H1 (cell line): ENCODE measurements at regions not wholly inside any gene's neighbourhood (a gene's known extent, or its start where the extent isn't known, plus 50 kb on each side); places are given as distances from the start of the nearest gene placed in this dataset.

ENCODE experiments used
- EP300 ChIP-seq, 2 experiments: IDR thresholded peaks; 1 replicate in 1 of 2; 2 replicates in 1 of 2; pipeline ENCODE4 v1.6.1; 2011 to 2012; ENCODE audit warnings: low read depth in 2 of 2, low read length in 2 of 2, mild to moderate bottlenecking in 2 of 2, borderline replicate concordance in 1 of 2, inconsistent platforms in 1 of 2, moderate library complexity in 1 of 2
- SUZ12 ChIP-seq: fragments of 200-600 bp; sonication (generic); IDR thresholded peaks from 2 replicates; pipeline ENCODE4 v1.6.1; 2012; ENCODE audit warnings: mild to moderate bottlenecking, inconsistent platforms, low read length, moderate library complexity, mixed read lengths
- TF ChIP-seq, protein P1 (sequence below), 3 experiments: IDR thresholded peaks; 1 replicate in 2 of 3; 2 replicates in 1 of 3; pipeline versions ENCODE4 v1.5.1 to v1.6.1; 2011; ENCODE audit warnings: low read length in 3 of 3, mild to moderate bottlenecking in 3 of 3, inconsistent platforms in 2 of 3, low read depth in 1 of 3, moderate library complexity in 1 of 3; ENCODE audit not compliant: insufficient read depth in 1 of 3; ENCODE audit errors: control extremely low read depth in 1 of 3

DNA sequence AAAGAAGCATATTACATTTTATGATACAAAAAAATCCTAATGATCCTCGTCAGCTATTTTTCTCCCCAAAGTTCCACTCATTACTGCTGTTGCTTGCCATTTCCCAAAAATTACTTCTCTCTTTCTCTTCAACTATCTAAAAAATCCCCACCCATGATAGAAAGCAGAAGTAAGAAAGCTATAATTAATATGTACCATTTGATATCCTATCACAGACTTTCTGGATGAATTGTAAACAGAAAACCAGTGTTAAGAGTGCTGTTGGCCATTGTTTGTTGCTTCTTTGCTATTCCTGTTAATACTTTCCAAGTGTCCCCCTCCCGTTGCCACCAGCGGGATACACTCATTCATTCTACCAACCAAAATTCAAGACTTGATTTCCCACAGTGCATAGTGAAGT is 136.3 kb upstream of the SMARCA2 start:
- TF ChIP-seq SUZ12 (no peak), EP300 (IDR thresholded peaks at IDR 0.05; ENCODE audit: borderline replicate concordance in 1 of 2, low read depth in 2 of 2, low read length in 2 of 2) (no peak)
- TF ChIP-seq, protein P1, sequence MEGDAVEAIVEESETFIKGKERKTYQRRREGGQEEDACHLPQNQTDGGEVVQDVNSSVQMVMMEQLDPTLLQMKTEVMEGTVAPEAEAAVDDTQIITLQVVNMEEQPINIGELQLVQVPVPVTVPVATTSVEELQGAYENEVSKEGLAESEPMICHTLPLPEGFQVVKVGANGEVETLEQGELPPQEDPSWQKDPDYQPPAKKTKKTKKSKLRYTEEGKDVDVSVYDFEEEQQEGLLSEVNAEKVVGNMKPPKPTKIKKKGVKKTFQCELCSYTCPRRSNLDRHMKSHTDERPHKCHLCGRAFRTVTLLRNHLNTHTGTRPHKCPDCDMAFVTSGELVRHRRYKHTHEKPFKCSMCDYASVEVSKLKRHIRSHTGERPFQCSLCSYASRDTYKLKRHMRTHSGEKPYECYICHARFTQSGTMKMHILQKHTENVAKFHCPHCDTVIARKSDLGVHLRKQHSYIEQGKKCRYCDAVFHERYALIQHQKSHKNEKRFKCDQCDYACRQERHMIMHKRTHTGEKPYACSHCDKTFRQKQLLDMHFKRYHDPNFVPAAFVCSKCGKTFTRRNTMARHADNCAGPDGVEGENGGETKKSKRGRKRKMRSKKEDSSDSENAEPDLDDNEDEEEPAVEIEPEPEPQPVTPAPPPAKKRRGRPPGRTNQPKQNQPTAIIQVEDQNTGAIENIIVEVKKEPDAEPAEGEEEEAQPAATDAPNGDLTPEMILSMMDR (IDR thresholded peaks at IDR 0.05; ENCODE audit: control extremely low read depth in 1 of 3, insufficient read depth in 1 of 3, low read depth in 1 of 3, low read length in 3 of 3): no peak
